ENCODE measurements at regions not wholly inside any gene's neighbourhood (a gene's known extent, or its start where the extent isn't known, plus 50 kb on each side); places are given as distances from the start of the nearest gene placed in this dataset.
"Not testable (repeated sequence)": the region's sequence is repeated elsewhere in the genome, so short reads cannot be mapped to it uniquely, and the experiment has no call there.

DNA sequence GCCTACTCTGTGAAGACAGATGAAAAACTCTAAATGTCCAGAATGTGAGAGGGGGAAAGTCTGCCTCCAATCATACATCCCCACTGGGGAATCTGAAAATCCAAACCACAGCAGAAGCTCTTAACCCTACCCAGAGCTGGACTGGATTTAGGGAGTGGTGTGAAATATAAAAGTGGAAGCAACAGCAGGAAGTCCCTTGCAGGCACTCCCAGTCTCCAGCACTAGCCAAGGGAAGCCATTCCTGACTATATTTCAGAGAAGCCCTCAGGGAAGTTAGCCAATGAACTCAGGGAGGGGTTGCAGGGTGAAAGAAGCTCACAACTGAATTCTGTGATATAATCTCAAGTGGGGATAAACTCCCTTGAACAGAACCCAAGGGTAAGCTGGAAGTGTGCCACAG is 51.5 kb downstream of the CRPPA start:
- DNase-seq, result no peak

DNA sequence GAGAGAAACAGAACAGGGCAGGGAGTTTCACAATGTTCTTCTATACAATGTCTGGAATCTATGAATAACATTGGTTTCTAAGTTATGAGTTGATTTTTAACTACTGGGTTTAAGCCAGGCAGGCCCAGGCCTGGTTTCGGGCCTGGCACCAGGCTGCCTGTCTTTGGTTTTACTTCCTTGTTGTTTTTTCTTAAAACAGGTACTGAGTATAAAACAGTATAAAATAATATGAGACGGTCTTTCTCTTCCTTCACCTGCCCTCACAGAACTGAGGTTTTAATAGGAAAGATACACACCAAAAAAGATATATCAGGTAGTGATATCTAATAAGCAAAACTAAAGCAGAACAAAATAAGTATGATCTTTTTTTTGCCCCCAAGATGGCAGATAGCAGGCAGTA is 52.0 kb downstream of the CRPPA start:
- DNase-seq, result not testable (repeated sequence)

DNA sequence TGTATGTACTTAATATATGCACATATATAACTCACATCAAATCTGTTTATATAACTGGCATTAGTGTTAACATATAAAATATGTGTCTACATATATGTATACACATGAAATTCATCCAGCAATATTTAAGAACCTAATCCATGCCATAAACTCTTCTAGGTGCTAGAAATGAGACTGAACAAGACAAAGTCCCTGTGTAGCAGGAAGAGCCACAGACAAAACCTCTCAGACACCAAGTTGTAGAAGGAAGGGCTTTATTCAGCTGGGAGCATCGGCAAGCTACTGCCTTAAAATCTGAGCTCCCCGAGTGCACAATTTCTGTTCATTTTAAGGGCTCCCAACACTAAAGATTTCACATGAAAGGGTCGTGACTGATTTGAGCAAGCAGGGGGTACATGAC is 52.5 kb downstream of the CRPPA start:
- DNase-seq, result no peak

DNA sequence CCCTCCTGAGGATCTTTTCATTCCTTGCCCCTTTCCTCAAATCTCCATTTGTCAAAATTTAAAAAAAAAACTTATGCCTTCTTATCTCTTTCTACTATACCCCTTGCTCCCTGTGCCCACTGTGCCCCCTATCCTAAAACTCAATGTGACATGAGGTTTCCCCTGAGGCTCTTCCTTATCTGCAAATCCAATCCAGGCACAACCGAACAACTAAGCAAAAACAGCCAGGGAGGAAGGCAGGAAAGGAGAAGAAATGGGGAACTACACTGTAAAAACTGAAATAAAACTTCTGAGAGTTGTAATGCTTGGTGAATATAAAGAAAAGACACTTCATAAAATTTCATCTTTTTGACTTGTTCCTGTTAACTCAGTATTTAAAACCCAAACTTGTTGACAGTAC is 54.2 kb downstream of the CRPPA start:
- no peak for DNase-seq

DNA sequence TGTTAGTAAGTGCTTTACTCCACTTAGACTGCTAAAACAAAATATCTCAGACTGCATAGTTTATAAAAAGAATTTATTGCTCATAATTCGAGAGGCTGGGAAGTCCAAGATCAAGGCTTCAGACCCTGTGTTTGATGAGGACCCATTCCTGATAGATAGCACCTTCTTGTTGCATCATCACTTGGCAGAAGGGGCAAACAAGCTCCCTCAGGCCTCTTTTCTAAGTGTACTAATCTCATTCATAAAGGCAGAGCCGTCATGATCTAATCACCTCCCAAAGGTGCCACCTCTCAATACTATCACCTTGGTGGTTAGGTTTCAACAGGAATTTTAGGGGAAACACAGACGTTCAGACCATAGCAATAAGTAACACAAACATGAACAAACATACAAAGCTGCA is 55.4 kb downstream of the CRPPA start:
- DNase-seq, result no peak

DNA sequence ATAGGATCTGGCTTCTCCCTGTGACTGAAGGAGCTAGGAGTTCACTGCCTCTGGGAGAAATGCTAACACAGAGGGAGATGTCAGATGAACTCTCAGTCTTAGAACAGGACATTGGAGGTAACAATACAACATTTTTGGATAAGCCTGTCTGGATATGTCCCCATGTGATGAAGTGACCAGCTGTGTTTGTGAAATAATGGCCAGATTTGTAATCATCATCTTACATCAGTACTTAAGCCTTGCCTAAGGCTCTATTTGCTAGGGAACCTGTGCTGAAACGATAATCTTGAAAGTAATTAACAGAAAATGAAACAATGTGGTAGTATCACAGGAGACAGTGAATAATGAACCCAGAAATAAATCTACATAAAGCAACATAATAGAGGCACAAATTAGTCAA is 56.2 kb downstream of the CRPPA start:
- DNase-seq, result no peak

DNA sequence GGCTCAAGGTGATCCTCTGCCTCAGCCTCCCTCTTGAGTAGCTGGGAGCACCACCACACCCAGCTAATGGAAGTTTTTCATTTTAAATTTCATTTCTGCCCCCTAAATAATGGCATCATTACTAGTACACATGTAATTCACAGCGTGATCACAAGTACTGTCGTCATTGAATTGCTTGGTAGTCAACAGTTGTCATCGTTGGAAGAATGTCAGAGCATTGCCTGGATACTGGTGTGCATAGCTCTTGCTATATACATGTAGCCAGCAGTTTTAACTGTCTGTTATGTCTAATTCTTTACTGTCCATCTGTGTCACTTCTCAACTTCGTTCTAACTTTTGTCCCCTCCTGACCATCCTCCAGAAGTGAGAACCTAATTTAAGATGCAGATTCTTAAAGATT is 62.1 kb downstream of the CRPPA start:
- no peak for DNase-seq

DNA sequence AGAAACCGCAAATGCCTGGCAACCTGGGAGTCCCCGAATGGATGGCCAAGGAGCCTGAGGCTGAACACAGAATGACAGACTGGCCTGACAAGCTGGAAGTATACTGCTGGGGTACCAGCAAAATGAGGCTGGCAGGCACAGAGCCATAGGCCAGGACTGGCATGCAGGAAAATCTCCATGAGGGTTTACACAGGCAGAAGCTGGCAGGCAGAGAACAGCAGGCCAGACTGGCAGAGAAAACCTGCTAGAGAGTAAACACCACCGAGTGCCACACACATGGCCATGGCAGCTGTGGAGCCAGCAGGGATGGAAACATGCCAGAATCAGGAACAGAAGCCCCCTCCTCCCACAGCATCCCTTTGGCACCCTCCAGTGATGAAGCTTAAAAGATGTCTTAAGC is 63.4 kb downstream of the CRPPA start:
- DNase-seq, result no peak

DNA sequence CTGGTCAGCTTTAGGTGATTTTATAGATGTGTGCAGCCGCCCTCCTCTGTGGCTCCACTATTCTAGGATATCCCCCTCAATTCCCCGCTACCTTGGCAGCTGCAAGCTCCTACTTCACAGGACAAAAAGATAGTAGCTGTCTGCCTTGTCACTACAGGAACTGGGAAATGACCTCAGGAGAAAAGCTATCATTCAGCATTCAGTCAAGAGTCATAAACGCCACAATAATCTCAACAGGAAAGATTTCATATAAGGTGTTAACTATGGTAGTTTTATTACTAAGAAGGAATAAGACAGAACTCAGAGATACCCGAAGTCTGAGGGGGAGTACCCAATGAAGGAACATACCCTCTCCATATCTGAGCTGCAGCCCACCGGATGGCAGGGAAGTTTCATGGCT is 63.9 kb downstream of the CRPPA start:
- no peak for DNase-seq

DNA sequence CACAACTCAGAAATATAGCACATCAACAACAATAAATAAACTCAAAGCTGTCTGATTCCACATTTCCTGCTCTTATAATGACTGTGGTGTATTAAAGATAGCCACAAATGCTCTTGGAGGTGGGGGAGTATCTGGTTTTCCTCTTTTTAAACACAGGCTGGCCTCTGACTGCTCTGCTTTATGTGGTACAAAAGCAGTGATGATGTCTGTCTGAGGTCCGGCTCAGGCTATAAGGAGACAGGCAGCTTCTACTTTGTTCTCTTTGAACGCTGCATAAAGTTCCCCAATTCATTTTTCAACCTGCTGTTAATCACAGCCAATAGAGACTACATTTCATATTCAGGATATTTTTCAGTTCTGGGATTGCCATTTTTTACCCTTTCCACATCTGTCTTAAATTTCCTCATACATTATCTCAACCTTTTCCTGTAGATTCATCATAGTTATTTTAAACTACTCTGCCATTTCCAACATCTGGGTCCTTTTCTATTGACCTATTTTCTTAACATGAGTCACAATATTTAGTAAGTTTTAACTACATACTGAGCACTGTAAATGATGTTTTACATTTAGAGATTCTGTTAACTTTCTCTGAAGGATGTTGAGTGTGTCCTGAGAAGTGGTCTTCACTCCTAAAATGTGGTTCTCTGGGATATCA is 64.9 kb downstream of the CRPPA start:
- DNase-seq, result no peak

DNA sequence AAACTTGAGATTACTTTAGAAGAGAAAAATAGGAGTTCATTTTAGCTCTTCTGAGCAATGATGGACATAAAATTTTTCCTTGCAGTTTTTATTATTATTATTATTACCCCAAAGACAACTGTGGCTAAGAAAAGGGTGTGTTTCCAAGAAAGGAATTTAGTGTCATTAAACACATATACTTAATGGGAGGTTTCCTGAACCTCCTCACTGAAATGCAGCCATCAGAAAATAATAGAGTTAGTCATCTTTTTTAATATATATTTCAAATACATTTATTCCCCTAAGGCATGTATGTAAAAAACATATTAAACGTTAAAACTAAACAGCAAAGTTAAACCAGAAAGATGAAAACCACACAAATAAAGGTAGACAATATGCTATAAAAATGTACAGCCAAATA is 66.8 kb downstream of the CRPPA start:
- DNase-seq, result no peak

DNA sequence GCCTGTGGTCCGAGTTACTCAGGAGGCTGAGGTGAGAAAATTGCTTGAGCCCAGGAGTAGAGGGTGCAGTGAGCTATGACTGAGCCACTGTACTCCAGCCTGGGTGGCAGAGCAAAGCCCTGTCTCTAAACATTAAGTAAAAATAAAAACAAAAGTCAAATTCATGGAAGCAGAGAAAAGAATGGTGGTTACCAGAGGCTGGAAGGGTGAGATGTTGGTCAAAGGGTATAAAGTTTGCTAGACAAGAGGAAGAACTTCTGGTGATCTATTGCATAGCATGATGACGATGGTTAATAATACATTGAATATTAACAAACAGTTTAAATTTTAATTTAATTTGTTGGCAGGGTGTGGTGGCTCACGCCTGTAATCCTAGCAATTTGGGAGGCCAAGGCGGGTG is 68.1 kb downstream of the CRPPA start:
- no peak for DNase-seq

DNA sequence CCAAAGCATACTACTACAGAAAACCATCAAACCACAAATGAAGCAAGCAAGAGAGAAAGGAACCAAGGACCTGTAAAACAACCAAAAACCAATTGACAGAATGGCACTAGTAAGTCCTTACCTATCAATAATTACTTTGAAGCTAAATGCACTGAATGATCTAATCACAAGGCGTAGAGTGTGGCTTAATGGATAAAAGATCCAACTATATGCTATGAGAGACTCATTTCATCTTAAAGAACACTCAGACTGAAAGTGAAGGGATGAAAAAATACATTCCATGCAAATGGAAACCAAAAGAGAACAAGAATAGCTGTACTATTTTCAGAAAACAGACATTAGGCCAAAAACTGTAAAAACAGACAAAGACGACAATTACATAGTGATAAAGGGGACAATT is 70.7 kb downstream of the CRPPA start:
- DNase-seq, result no peak

DNA sequence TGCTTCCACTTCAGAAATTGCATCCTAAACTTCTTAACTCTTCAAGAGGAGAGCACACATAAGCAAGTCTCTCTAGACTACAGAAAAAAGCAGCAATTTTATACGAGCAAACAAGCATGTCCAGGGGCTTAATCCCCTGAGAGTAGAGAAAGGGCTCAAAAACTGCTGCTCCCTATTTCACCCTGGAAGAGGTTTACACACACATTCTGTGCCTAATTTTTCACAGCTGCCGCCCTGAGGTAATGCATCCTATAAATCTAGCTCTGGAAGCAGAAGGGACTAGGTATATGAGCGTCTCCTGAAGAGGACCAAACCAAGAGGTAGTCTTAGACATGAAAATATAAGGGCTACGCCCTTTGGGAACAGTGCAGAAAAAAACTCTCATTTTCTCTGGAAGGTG is 73.1 kb downstream of the CRPPA start:
- no peak for DNase-seq

DNA sequence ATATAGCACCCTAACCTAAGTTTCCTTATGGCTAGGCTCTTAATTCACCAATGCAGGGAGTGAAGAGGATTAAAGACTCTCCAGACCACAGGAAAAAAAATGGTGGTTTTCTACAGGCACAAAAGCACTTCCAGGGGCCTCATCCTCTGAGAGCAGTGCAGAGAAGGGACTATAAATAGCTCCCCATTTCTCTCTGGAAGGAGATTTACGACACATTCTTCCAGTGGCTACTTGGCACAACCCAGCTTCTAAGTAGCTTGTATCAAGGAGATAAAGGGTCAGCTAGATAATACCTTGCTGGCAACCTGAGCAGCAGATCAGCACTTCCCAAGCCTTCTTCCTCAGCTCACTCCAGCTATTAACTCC is 73.5 kb downstream of the CRPPA start:
- no peak for DNase-seq

DNA sequence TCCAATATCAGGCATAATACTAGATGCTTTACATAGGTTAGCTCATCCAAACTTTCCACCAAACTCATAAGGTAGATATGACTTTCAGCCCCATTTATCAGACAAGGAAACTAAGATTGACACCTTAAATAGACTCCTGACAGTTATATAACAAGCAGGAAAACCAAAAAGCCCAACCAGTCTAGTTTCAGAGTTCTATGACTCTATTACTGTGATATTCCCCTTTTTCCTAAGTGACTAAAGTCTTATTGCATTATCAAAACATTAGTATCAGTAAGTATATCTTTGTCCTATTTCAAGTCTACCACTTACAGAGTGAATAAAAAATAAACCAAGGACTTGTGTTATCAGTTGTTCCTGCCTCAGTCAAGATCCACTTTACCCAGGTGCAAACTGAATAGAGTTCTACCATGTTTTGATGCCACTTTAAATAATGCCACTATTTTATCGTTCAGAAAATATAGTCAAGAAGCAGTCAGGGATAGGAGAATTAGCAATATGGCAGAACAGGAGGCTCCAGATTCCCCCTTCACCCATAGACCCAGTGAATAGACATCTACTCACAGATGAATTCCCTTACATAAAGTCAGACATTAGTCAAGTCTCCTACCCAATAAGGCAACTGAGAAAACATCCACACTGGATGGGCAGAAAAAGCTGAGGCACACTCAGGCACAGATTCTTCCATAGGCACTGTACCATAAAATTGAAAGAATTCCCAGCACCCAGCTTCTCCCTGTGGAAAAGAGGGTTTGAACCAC is 74.1 kb downstream of the CRPPA start:
- DNase-seq, result no peak

DNA sequence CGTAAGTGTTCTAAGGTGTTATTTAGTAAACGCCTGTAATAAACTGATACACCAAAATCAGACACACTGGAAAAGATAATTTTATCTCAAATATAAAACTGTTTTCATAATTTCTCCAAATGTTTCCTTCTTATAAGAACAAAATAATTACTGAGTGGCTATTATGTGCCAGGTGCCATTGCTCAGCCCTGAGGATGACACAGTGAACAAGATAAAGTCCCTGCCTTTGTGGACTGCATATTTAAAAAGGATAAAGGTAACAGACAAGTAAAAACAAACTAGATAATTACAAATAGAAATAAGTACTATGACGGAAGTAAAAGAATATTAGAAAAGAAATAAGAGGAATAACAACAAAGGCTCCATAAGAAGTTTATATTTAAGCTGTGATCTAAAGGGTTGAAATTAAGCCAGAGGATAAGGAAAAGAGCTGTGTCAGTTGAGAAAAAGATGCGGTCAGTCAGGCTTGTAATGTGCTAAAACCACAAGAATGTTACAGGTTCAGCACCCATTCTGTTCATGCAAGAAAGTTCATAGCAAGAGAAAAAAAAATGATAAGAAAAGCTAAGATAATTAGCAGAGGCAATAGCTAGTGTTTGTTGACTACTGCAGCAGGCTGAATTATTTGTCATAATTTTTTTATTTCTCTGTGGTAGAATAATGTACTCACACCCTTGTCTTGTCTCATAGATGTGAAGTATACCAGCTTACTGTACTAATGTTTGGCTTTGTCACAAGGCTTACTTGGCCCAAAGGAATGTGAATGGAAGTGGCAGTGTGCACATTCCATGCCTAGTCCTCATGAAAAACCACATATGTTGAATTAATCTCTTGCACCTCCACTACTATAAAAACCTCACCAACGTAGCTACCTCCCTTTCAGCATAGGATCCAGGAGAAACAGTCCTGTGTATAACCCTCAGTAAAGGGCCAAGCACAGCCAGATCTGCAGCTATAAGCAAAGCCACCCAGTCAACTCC is 75.1 kb downstream of the CRPPA start:
- DNase-seq, result peak; percentile 15

DNA sequence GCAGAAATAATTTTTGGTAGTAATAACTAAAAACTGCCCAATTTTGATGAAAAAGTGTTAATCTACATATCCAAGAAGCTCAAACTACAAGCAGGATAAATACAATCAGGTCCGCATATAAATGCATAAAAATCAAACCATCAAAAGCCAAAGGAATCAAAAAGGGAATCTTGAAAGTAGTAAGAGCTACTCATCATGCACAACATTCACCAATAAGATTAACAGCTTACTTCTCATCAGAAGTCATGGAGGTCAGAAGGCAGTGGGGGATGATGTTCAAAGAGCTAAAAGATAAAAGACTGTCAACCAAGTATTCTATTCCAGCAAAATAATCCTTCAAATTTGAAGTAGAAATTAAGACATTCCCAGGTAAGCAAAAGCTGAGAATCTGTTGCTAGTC is 76.4 kb downstream of the CRPPA start:
- no peak for DNase-seq

DNA sequence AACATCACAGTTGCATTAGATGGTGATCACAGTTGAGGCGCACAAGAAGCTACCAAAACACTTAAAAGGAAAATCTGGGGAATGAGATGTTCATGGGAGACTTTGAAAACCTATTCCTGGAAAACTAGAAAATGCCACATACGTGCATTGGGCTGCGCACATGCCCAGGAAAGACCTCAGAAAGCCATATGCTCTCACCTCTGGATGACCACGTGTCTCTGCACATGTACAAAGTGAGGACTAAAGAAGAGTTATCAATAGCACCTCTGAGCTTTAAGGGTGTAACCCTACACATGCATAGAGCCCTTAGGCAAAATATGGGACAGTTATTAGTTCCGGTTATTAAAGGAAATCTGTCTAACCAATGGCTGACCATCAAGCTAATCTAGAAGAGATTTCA is 77.7 kb downstream of the CRPPA start:
- no peak for DNase-seq

DNA sequence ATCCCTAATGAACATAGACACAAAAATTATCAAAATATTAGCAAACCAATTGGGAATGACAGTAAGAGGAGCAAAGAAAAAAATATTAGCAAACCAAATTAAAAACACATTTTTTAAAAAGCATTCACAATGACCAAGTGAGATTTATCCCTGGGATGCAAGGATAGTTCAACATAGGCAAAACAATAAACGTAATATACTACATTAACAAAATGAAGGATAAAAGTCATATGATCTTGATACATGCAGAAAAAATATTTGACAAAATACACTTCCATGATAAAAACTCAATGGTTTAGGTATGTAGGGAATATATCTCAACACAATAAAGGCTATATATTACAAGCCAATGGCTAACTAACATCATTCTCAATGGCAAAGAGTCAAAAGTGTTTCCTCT is 83.3 kb downstream of the CRPPA start:
- DNase-seq, result no peak

DNA sequence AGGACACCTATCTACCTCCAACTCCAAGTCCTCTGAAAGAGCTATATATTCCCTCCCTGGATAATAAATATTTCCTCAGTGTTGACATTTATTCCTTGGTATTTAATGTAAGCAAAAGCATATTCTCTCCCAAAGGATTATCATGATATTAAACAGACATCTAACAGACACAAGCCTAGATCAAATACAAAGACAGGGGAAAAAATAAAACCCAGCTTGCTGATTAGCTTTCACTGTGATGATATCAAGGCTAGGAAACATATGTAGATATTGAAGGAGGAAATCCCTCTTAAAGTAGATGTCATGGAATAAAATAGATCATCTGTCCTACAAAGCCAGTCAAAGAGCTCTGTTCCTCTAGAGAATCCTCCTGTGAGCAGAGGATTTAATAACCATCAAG is 95.2 kb downstream of the CRPPA start:
- no peak for DNase-seq

DNA sequence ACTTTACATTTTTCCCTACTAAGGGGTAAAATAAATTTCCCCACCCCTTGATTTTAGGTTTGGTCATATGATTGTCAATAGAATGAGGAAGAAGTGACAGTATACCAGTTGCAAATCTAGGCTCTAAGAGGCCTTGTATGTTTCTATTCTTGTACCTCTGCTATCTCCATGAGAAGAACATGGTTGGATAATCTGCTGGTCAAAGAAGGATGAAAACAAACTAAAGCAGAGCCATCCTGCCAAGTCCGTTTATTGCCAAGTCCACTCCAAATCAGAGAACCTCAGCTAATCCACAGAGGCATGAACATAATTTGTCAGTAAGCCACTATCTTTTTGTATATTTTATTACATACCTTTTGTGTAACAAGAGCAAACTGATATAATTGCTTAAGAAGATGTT is 98.0 kb downstream of the CRPPA start:
- DNase-seq, result no peak

DNA sequence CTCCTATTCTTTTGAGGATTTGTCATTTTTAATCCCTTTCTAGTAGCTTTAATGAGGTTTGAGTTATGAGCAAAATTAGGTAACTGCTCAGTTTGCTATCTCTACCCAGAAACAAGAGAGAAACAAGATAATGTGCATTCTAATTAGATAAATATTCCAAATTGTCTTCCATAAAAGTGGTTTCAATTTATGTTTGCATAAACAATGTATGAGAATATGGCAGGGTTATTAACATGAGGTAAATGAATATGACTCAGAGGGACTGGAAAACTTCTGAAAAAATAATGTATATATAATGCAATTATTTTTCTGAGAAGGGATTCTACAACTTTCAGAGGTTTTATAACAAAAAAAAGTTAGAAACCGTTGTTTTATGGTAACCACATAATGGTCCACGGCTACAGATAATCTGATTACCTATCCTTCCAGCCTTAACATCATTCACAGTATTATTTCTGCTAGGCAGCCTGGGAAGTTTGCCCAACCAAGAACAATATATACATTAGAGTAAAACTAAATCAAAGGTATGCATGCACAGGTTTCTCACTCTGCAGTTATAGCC is 101.2 kb downstream of the CRPPA start:
- no peak for DNase-seq
